PC-9 (cell line): ENCODE measurements at regions not wholly inside any gene's neighbourhood (a gene's known extent, or its start where the extent isn't known, plus 50 kb on each side); places are given as distances from the start of the nearest gene placed in this dataset.

Experiments
- BruUV-seq: library from RNA; stranded (reverse); fragments of 400-500 nt; replicated peaks from 2 replicates; lab custom pipeline; 2021; lab: Mats Ljungman, UMichigan
- CTCF ChIA-PET: fragments of 300-600 bp; sonication (Branson Sonifier 250); formaldehyde crosslinking; loops from one replicate; lab custom pipeline; 2022; ENCODE audit warnings: antibody characterized with exemption; lab: Charles Lee
- POLR2A ChIA-PET: fragments of 300-600 bp; sonication (Branson Sonifier 250); formaldehyde crosslinking; loops from one replicate; lab custom pipeline; 2022; ENCODE audit warnings: antibody characterized with exemption; ENCODE audit not compliant: unreplicated experiment; lab: Charles Lee
- DNase-seq, 2 experiments: peaks; one replicate each; pipeline versions ENCODE4 v3.0.0 to v3.0.0-alpha.2; 2015 to 2022; ENCODE audit warnings: mixed read lengths in 1 of 2
- H2AFZ ChIP-seq: fragments of 200-600 bp; sonication (generic); 2 replicates; pipeline ENCODE4 v1.8.1; 2017; ENCODE audit warnings: antibody characterized with exemption
- H3F3A ChIP-seq: fragments of 200-600 bp; sonication (generic); 2 replicates; pipeline ENCODE4 v1.8.1; 2017; ENCODE audit warnings: antibody characterized with exemption, mild to moderate bottlenecking, low read depth; ENCODE audit not compliant: insufficient read depth
- H3K27ac ChIP-seq: fragments of 200-600 bp; sonication (generic); 2 replicates; pipeline ENCODE4 v1.6.1; 2016; ENCODE audit warnings: mixed run types
- H3K27me3 ChIP-seq: fragments of 200-600 bp; sonication (generic); 2 replicates; pipeline ENCODE4 v1.6.1; 2016; ENCODE audit warnings: low read depth, mixed run types; ENCODE audit not compliant: insufficient read depth
- H3K36me3 ChIP-seq: fragments of 200-600 bp; sonication (generic); 2 replicates; pipeline ENCODE4 v1.6.1; 2016; ENCODE audit warnings: low read depth, mixed run types
- H3K4me1 ChIP-seq: fragments of 200-600 bp; sonication (generic); replicated peaks from 2 replicates; pipeline ENCODE4 v1.6.1; 2016; ENCODE audit warnings: mixed run types; ENCODE audit not compliant: insufficient read depth
- H3K4me2 ChIP-seq: fragments of 200-600 bp; sonication (generic); 2 replicates; pipeline ENCODE4 v1.6.1; 2017; ENCODE audit warnings: mixed run types
- H3K4me3 ChIP-seq: fragments of 200-600 bp; sonication (generic); 2 replicates; pipeline ENCODE4 v1.6.1; 2016; ENCODE audit warnings: mixed run types
- H3K79me2 ChIP-seq: fragments of 200-600 bp; sonication (generic); 2 replicates; pipeline ENCODE4 v1.6.1; 2017; ENCODE audit warnings: low read depth, mixed run types
- H3K9me2 ChIP-seq: fragments of 200-600 bp; sonication (generic); 2 replicates; pipeline ENCODE4 v1.8.1; 2017; ENCODE audit warnings: mild to moderate bottlenecking; ENCODE audit not compliant: insufficient read depth
- H3K9me3 ChIP-seq: fragments of 200-600 bp; sonication (generic); 2 replicates; pipeline ENCODE4 v1.8.1; 2016; ENCODE audit warnings: low read depth; ENCODE audit not compliant: insufficient read depth
- H4K20me1 ChIP-seq: fragments of 200-600 bp; sonication (generic); 2 replicates; pipeline ENCODE4 v1.8.1; 2017; ENCODE audit not compliant: insufficient read depth
- CTCF ChIP-seq: fragments of 200-600 bp; sonication (generic); conservative IDR thresholded peaks from 2 replicates; pipeline ENCODE4 v1.6.1; 2017; ENCODE audit warnings: mixed run types, antibody characterized with exemption, mild to moderate bottlenecking, moderate library complexity
- EZH2 ChIP-seq: fragments of 200-600 bp; sonication (generic); IDR thresholded peaks from 2 replicates; pipeline ENCODE4 v1.8.0; 2017; ENCODE audit warnings: antibody characterized with exemption, low read depth
- intact Hi-C: fragments of 100-400 bp; cut with micrococcal nuclease; formaldehyde crosslinking; loops from one replicate; pipeline ENCODE4 v1.10.0; 2022; ENCODE audit not compliant: unreplicated experiment

GRCh38 chr22:27382947-27383346 lies 418.6 kb downstream of the MN1 start:
- no peak for TF ChIP-seq CTCF
- TF ChIP-seq EZH2, result no peak
- intact Hi-C loops, result no loop called here
- no peaks in the 10 kb centered on the region for H4K20me1 ChIP-seq
- no peaks in the 10 kb centered on the region for H3K9me2 ChIP-seq
- POLR2A ChIA-PET, result no interaction called here
- no TSS peak for BruUV-seq
- H3K27ac ChIP-seq, result no peak overlapping the region
- no peak overlapping the region for H3K4me2 ChIP-seq
- DNase-seq, result no peak
- no peak overlapping the region for H2AFZ ChIP-seq
- H3K36me3 ChIP-seq, result no peaks in the 10 kb centered on the region
- H3K27me3 ChIP-seq, result no peaks in the 10 kb centered on the region
- no peaks in the 10 kb centered on the region for H3F3A ChIP-seq
- H3K79me2 ChIP-seq, result no peaks in the 10 kb centered on the region
- CTCF ChIA-PET, result no interaction called here
- no peaks in the 10 kb centered on the region for H3K4me1 ChIP-seq
- no peak overlapping the region for H3K4me3 ChIP-seq
- no peaks in the 10 kb centered on the region for H3K9me3 ChIP-seq

- no TSS peak for BruUV-seq
- Histone ChIP-seq H2AFZ (no peak overlapping the region), H3K36me3 (no peaks in the 10 kb centered on the region), H3K9me2 (no peaks in the 10 kb centered on the region), H3F3A (no peaks in the 10 kb centered on the region), H3K27ac (no peak overlapping the region), H3K79me2 (no peaks in the 10 kb centered on the region), H3K4me1 (no peaks in the 10 kb centered on the region), H3K9me3 (no peaks in the 10 kb centered on the region), H3K4me3 (no peak overlapping the region), H4K20me1 (no peaks in the 10 kb centered on the region), H3K4me2 (no peak overlapping the region), H3K27me3 (no peaks in the 10 kb centered on the region)
- POLR2A ChIA-PET, result no interaction called here
- DNase-seq, result no peak
- intact Hi-C loops, result no loop called here
- CTCF ChIA-PET, result no interaction called here
- no peak for TF ChIP-seq EZH2
- no peak for TF ChIP-seq CTCF
These were observed 417.7 kb downstream of the MN1 start for GRCh38 chr22:27383896-27384295.

GRCh38 chr22:27385261-27385998 lies 416.1 kb downstream of the MN1 start:
- ChIA-PET CTCF (no interaction called here), POLR2A (no interaction called here)
- intact Hi-C loops, result no loop called here
- no peaks in the 10 kb centered on the region for H3K4me1 ChIP-seq
- no peak for TF ChIP-seq CTCF
- TF ChIP-seq EZH2, result no peak
- no peaks in the 10 kb centered on the region for H3F3A ChIP-seq
- no peaks in the 10 kb centered on the region for H3K9me3 ChIP-seq
- H3K4me2 ChIP-seq, result no peak overlapping the region
- no peaks in the 10 kb centered on the region for H3K36me3 ChIP-seq
- no peaks in the 10 kb centered on the region for H3K79me2 ChIP-seq
- no TSS peak for BruUV-seq
- no peak overlapping the region for H3K27ac ChIP-seq
- no peak overlapping the region for H2AFZ ChIP-seq
- H3K9me2 ChIP-seq, result no peaks in the 10 kb centered on the region
- H3K27me3 ChIP-seq, result no peaks in the 10 kb centered on the region
- no peaks in the 10 kb centered on the region for H4K20me1 ChIP-seq
- no peak for DNase-seq
- no peak overlapping the region for H3K4me3 ChIP-seq
